CD4-positive, CD25-positive, alpha-beta regulatory T cell (primary cell): ENCODE measurements at regions not wholly inside any gene's neighbourhood (a gene's known extent, or its start where the extent isn't known, plus 50 kb on each side); places are given as distances from the start of the nearest gene placed in this dataset.

Experiments used
- ATAC-seq, 2 donors: fragments of 150-1000 bp; cut with Tn5 transposase; one replicate each; pipeline ENCODE4 v1.10.0; 2021; ENCODE audit warnings: low read depth in 2 of 2, moderate number of reproducible peaks in 2 of 2, moderate library complexity in 1 of 2
- DNase-seq, 3 donors: peaks; one replicate each; pipeline versions ENCODE4 v3.0.0 to v3.0.0-alpha.2; 2012 to 2022; ENCODE audit warnings: mixed read lengths in 1 of 3
- H3K27ac ChIP-seq: one replicate; pipeline ENCODE4 v1.7.0; 2013; ENCODE audit warnings: mild to moderate bottlenecking, low read length; ENCODE audit not compliant: insufficient read depth, poor library complexity, severe bottlenecking
- H3K27me3 ChIP-seq: one replicate; pipeline ENCODE4 v1.7.0; 2013; ENCODE audit warnings: low read length; ENCODE audit not compliant: control insufficient read depth, insufficient read depth
- H3K36me3 ChIP-seq: one replicate; pipeline ENCODE4 v1.7.0; 2013; ENCODE audit warnings: mild to moderate bottlenecking, low read length, moderate library complexity; ENCODE audit not compliant: control insufficient read depth, insufficient read depth
- H3K4me1 ChIP-seq: 2 replicates; pipeline ENCODE4 v1.7.0; 2013; ENCODE audit warnings: mild to moderate bottlenecking, low read length; ENCODE audit not compliant: insufficient read depth, control insufficient read depth, poor library complexity, severe bottlenecking
- H3K4me3 ChIP-seq: one replicate; pipeline ENCODE4 v1.7.0; 2013; ENCODE audit warnings: low read depth, mild to moderate bottlenecking, low read length, moderate library complexity
- H3K9me3 ChIP-seq, 2 experiments: 1 replicate in 1 of 2; 2 replicates in 1 of 2; pipeline ENCODE4 v1.7.0; 2013; ENCODE audit warnings: low read length in 2 of 2, mild to moderate bottlenecking in 1 of 2, moderate library complexity in 1 of 2; ENCODE audit not compliant: control insufficient read depth in 2 of 2
- H3K27ac Mint-ChIP-seq, 3 donors: one replicate each; pipeline ENCODE4 v1.8.0; 2020 to 2022; ENCODE audit warnings: mild to moderate bottlenecking in 3 of 3, mixed read lengths in 3 of 3, moderate library complexity in 2 of 3
- H3K27me3 Mint-ChIP-seq: one replicate; pipeline ENCODE4 v1.8.0; 2022; ENCODE audit warnings: mild to moderate bottlenecking, mixed read lengths
- H3K36me3 Mint-ChIP-seq: one replicate; pipeline ENCODE4 v1.8.0; 2020; ENCODE audit warnings: mixed read lengths
- H3K4me1 Mint-ChIP-seq, 4 donors: one replicate each; pipeline ENCODE4 v1.8.0; 2020 to 2022; ENCODE audit warnings: mixed read lengths in 4 of 4, mild to moderate bottlenecking in 1 of 4
- H3K4me3 Mint-ChIP-seq, 4 donors: one replicate each; pipeline ENCODE4 v1.8.0; 2020 to 2022; ENCODE audit warnings: mild to moderate bottlenecking in 4 of 4, mixed read lengths in 4 of 4, moderate library complexity in 3 of 4
- H3K9me3 Mint-ChIP-seq, 7 donors: one replicate each; pipeline ENCODE4 v1.8.0; 2020 to 2022; ENCODE audit warnings: mixed read lengths in 7 of 7, mild to moderate bottlenecking in 3 of 7, moderate library complexity in 2 of 7

GRCh38 chr5:173745123-173745522, 128.7 kb upstream of the BOD1 start:
- H3K36me3 ChIP-seq: no peaks in the 10 kb centered on the region
- H3K9me3 Mint-ChIP-seq: no peaks in the 10 kb centered on the region
- H3K4me3 Mint-ChIP-seq: no peak overlapping the region
- H3K4me1 ChIP-seq: peaks cover 5% of the 10 kb centered on the region
- DNase-seq: no peak
- ATAC-seq: no peak
- no peaks in the 10 kb centered on the region for H3K36me3 Mint-ChIP-seq
- H3K27ac Mint-ChIP-seq: peak overlapping the region in 1 of 3 donors; percentile 53
- no peaks in the 10 kb centered on the region for H3K27me3 Mint-ChIP-seq
- H3K4me3 ChIP-seq: no peak overlapping the region
- no peak overlapping the region for H3K27ac ChIP-seq
- no peaks in the 10 kb centered on the region for H3K27me3 ChIP-seq
- no peaks in the 10 kb centered on the region for H3K9me3 ChIP-seq
- peaks cover 0 to 6% (median 0%) of the 10 kb centered on the region in 4 donors for H3K4me1 Mint-ChIP-seq

- H3K27ac Mint-ChIP-seq: peak overlapping the region in 1 of 3 donors; percentile 53
- Histone ChIP-seq H3K4me3 (no peak overlapping the region), H3K27ac (no peak overlapping the region), H3K36me3 (no peaks in the 10 kb centered on the region), H3K27me3 (no peaks in the 10 kb centered on the region), H3K4me1 (peaks cover 5% of the 10 kb centered on the region), H3K9me3 (no peaks in the 10 kb centered on the region)
- H3K4me1 Mint-ChIP-seq: peaks cover 0 to 6% (median 0%) of the 10 kb centered on the region in 4 donors
- no peaks in the 10 kb centered on the region for H3K27me3 Mint-ChIP-seq
- no peak overlapping the region for H3K4me3 Mint-ChIP-seq
- no peaks in the 10 kb centered on the region for H3K36me3 Mint-ChIP-seq
- DNase-seq (no peak), ATAC-seq (no peak)
- no peaks in the 10 kb centered on the region for H3K9me3 Mint-ChIP-seq
These were observed 129.1 kb upstream of the BOD1 start for GRCh38 chr5:173745557-173745956.

DNA sequence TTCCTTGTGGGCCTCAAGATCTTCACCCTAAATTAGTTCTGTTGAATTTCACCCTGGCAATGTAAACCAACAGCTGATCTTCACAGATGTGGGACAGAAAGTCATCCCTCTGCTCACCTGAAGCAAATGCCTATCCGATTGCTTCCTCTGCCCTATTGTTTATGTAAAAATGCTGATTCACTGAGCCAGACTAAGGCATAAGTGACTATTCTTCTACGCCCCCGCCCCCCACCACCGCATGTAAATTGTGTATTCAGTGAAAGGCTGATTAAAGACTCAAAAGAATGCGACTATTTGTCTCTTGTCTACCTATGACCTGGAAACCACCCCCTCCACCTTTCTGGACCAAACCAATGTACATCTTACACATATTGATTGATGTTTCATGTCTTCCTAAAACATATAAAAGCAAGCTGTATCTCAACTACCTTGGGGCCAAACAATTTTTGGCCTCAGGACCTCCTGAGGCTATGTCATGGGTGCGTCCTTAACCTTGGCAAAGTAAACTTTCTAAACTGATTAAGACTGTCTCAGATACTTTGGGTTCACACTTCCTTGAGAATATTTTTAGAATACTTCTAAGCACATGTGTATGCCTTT, 129.7 kb upstream of the BOD1 start:
- Mint-ChIP-seq H3K27ac (peak overlapping the region in 2 of 3 donors; percentile 5 to 53), H3K4me3 (no peak overlapping the region), H3K36me3 (no peaks in the 10 kb centered on the region), H3K27me3 (no peaks in the 10 kb centered on the region), H3K9me3 (no peaks in the 10 kb centered on the region), H3K4me1 (peaks cover 0 to 2% (median 0%) of the 10 kb centered on the region in 4 donors)
- ATAC-seq (no peak), DNase-seq (no peak)
- Histone ChIP-seq H3K27me3 (no peaks in the 10 kb centered on the region), H3K36me3 (no peaks in the 10 kb centered on the region), H3K4me3 (no peak overlapping the region), H3K9me3 (no peaks in the 10 kb centered on the region), H3K27ac (no peak overlapping the region), H3K4me1 (peaks cover 5% of the 10 kb centered on the region)

DNA sequence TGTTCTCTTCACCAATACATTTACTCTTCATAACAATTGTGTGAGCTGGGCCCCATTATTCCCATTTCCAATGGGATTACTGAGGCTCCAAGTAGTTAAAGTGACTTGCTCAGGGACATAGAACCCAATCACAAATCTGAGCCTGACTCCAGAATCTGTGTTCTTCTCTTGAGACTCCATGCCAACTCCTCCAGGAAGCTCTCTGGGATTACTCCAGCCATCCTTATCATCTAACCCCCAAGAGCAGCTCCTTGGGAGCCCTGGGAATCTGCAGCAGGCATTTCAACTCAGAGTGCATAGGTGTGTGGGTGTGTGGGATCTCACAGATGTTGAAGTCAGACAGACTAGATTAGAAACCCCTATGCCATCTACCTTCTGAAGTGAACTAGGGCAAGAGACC, 131.4 kb upstream of the BOD1 start:
- no peaks in the 10 kb centered on the region for H3K4me1 Mint-ChIP-seq
- DNase-seq: no peak
- H3K27me3 Mint-ChIP-seq: no peaks in the 10 kb centered on the region
- Histone ChIP-seq H3K27ac (no peak overlapping the region), H3K27me3 (no peaks in the 10 kb centered on the region), H3K4me1 (no peaks in the 10 kb centered on the region), H3K4me3 (no peak overlapping the region), H3K9me3 (no peaks in the 10 kb centered on the region), H3K36me3 (no peaks in the 10 kb centered on the region)
- no peaks in the 10 kb centered on the region for H3K9me3 Mint-ChIP-seq
- H3K4me3 Mint-ChIP-seq: no peak overlapping the region
- no peaks in the 10 kb centered on the region for H3K36me3 Mint-ChIP-seq
- ATAC-seq: no peak
- H3K27ac Mint-ChIP-seq: no peak overlapping the region

- H3K27me3 Mint-ChIP-seq: peaks cover 4% of the 10 kb centered on the region
- Histone ChIP-seq H3K4me1 (no peaks in the 10 kb centered on the region), H3K9me3 (no peaks in the 10 kb centered on the region), H3K27me3 (no peaks in the 10 kb centered on the region), H3K27ac (no peak overlapping the region), H3K36me3 (no peaks in the 10 kb centered on the region), H3K4me3 (no peak overlapping the region)
- H3K4me3 Mint-ChIP-seq: no peak overlapping the region
- ATAC-seq: no peak
- DNase-seq: no peak
- peaks cover 0 to 7% (median 0%) of the 10 kb centered on the region in 4 donors for H3K4me1 Mint-ChIP-seq
- no peak overlapping the region for H3K27ac Mint-ChIP-seq
- H3K36me3 Mint-ChIP-seq: no peaks in the 10 kb centered on the region
- peaks cover 0 to 2% (median 0%) of the 10 kb centered on the region in 7 donors for H3K9me3 Mint-ChIP-seq
These were observed 134.3 kb upstream of the BOD1 start for GRCh38 chr5:173750538-173751265.

- Histone ChIP-seq H3K9me3 (no peaks in the 10 kb centered on the region), H3K27ac (no peak overlapping the region), H3K4me1 (no peaks in the 10 kb centered on the region), H3K4me3 (no peak overlapping the region), H3K36me3 (no peaks in the 10 kb centered on the region), H3K27me3 (no peaks in the 10 kb centered on the region)
- H3K36me3 Mint-ChIP-seq: no peaks in the 10 kb centered on the region
- H3K4me3 Mint-ChIP-seq: no peak overlapping the region
- no peak overlapping the region for H3K27ac Mint-ChIP-seq
- peaks cover 0 to 7% (median 0%) of the 10 kb centered on the region in 4 donors for H3K4me1 Mint-ChIP-seq
- ATAC-seq: no peak
- no peak for DNase-seq
- H3K27me3 Mint-ChIP-seq: peaks cover 4% of the 10 kb centered on the region
- H3K9me3 Mint-ChIP-seq: peaks cover 0 to 2% (median 0%) of the 10 kb centered on the region in 7 donors
These were observed 134.8 kb upstream of the BOD1 start for GRCh38 chr5:173751266-173751600.

- H3K36me3 ChIP-seq: no peaks in the 10 kb centered on the region
- Mint-ChIP-seq H3K27ac (no peak overlapping the region), H3K36me3 (no peaks in the 10 kb centered on the region), H3K27me3 (peaks cover 11% of the 10 kb centered on the region), H3K4me3 (no peak overlapping the region), H3K4me1 (peaks cover 0 to 7% (median 0%) of the 10 kb centered on the region in 4 donors), H3K9me3 (peaks cover 0 to 4% (median 0%) of the 10 kb centered on the region in 7 donors)
- ATAC-seq (no peak), DNase-seq (no peak)
- no peak overlapping the region for H3K27ac ChIP-seq
- H3K4me1 ChIP-seq: no peaks in the 10 kb centered on the region
- no peaks in the 10 kb centered on the region for H3K9me3 ChIP-seq
- no peaks in the 10 kb centered on the region for H3K27me3 ChIP-seq
- H3K4me3 ChIP-seq: no peak overlapping the region
These were observed 135.5 kb upstream of the CPEB4 start for GRCh38 chr5:173752653-173753052.
